ENCODE measurements at regions not wholly inside any gene's neighbourhood (a gene's known extent, or its start where the extent isn't known, plus 50 kb on each side); places are given as distances from the start of the nearest gene placed in this dataset.

DNA sequence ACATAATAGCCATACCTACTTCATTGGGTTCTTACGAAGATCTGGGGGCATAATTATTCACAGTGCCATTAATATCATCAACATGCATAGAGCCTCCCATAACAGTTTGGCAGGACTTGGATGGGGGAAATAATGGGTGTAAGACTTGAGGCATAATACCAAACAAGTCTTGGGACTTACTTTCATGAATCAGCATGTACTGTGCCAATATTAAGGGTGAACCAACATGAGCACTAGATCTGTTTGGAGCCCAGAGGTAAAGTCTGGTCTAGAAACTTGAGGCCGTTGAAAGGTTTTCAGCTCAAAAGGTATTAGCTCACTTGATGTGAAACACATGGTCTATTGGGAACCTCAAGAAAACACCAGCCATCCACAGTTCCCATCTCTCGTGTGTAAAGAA, 56.7 kb upstream of the ZC3H11B start:
- TF ChIP-seq, protein P1, sequence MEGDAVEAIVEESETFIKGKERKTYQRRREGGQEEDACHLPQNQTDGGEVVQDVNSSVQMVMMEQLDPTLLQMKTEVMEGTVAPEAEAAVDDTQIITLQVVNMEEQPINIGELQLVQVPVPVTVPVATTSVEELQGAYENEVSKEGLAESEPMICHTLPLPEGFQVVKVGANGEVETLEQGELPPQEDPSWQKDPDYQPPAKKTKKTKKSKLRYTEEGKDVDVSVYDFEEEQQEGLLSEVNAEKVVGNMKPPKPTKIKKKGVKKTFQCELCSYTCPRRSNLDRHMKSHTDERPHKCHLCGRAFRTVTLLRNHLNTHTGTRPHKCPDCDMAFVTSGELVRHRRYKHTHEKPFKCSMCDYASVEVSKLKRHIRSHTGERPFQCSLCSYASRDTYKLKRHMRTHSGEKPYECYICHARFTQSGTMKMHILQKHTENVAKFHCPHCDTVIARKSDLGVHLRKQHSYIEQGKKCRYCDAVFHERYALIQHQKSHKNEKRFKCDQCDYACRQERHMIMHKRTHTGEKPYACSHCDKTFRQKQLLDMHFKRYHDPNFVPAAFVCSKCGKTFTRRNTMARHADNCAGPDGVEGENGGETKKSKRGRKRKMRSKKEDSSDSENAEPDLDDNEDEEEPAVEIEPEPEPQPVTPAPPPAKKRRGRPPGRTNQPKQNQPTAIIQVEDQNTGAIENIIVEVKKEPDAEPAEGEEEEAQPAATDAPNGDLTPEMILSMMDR (IDR thresholded peaks at IDR 0.05) = no peak
- TF ChIP-seq EP300 (IDR thresholded peaks at IDR 0.05; ENCODE audit: borderline replicate concordance in 1 of 2, low read depth in 1 of 2, low read length in 1 of 2) (no peak), RFX5 (IDR thresholded peaks at IDR 0.05; ENCODE audit: low read length) (no peak), FOXM1 (IDR thresholded peaks at IDR 0.05; ENCODE audit: low read depth) (no peak), RAD21 (IDR thresholded peaks at IDR 0.05; ENCODE audit: low read length) (no peak), POLR2AphosphoS5 (IDR thresholded peaks at IDR 0.05; ENCODE audit: low read depth, low read length) (no peak), FOXJ3 (CRISPR knock-in tag; IDR thresholded peaks at IDR 0.05) (no peak)
- TF ChIP-seq, protein P2, sequence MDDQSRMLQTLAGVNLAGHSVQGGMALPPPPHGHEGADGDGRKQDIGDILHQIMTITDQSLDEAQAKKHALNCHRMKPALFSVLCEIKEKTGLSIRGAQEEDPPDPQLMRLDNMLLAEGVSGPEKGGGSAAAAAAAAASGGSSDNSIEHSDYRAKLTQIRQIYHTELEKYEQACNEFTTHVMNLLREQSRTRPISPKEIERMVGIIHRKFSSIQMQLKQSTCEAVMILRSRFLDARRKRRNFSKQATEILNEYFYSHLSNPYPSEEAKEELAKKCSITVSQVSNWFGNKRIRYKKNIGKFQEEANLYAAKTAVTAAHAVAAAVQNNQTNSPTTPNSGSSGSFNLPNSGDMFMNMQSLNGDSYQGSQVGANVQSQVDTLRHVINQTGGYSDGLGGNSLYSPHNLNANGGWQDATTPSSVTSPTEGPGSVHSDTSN (IDR thresholded peaks at IDR 0.05) = no peak
- TF ChIP-seq, protein P3, sequence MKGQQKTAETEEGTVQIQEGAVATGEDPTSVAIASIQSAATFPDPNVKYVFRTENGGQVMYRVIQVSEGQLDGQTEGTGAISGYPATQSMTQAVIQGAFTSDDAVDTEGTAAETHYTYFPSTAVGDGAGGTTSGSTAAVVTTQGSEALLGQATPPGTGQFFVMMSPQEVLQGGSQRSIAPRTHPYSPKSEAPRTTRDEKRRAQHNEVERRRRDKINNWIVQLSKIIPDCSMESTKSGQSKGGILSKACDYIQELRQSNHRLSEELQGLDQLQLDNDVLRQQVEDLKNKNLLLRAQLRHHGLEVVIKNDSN (IDR thresholded peaks at IDR 0.05; ENCODE audit: borderline replicate concordance, low read depth) = no peak
- TF ChIP-seq, protein P4, sequence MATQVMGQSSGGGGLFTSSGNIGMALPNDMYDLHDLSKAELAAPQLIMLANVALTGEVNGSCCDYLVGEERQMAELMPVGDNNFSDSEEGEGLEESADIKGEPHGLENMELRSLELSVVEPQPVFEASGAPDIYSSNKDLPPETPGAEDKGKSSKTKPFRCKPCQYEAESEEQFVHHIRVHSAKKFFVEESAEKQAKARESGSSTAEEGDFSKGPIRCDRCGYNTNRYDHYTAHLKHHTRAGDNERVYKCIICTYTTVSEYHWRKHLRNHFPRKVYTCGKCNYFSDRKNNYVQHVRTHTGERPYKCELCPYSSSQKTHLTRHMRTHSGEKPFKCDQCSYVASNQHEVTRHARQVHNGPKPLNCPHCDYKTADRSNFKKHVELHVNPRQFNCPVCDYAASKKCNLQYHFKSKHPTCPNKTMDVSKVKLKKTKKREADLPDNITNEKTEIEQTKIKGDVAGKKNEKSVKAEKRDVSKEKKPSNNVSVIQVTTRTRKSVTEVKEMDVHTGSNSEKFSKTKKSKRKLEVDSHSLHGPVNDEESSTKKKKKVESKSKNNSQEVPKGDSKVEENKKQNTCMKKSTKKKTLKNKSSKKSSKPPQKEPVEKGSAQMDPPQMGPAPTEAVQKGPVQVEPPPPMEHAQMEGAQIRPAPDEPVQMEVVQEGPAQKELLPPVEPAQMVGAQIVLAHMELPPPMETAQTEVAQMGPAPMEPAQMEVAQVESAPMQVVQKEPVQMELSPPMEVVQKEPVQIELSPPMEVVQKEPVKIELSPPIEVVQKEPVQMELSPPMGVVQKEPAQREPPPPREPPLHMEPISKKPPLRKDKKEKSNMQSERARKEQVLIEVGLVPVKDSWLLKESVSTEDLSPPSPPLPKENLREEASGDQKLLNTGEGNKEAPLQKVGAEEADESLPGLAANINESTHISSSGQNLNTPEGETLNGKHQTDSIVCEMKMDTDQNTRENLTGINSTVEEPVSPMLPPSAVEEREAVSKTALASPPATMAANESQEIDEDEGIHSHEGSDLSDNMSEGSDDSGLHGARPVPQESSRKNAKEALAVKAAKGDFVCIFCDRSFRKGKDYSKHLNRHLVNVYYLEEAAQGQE (IDR thresholded peaks at IDR 0.05; ENCODE audit: low read depth, low read length) = no peak

Data from SK-N-SH (cell line).